ENCODE measurements at regions not wholly inside any gene's neighbourhood (a gene's known extent, or its start where the extent isn't known, plus 50 kb on each side); places are given as distances from the start of the nearest gene placed in this dataset.

DNA sequence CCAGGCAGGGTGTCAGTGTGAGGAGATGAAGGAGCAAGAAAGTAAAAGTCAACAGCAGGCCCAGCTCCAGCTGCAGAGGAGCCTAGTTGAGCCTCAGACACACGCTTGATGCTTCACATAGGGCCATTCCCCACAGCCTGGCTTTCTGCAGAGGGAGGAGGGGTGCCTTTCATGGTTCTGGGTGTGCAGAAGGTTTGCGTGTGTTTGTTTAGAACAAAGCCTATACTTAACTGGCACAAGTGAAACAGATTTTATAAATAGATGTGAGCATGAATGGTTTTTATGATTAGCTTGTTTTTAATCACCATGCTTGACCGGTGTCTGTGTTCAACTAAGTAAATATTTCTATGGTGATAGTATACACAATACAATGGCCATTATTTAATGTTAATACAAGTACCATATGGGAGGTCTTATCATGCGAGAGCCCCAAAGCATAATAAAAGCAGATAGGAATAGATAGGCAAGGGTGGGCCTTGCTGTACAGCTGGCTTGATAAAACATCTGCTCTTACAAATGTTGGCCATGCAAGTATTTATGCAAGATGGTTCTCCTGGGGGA, 290.2 kb downstream of the ETS1 start:
- no peak for DNase-seq

DNA sequence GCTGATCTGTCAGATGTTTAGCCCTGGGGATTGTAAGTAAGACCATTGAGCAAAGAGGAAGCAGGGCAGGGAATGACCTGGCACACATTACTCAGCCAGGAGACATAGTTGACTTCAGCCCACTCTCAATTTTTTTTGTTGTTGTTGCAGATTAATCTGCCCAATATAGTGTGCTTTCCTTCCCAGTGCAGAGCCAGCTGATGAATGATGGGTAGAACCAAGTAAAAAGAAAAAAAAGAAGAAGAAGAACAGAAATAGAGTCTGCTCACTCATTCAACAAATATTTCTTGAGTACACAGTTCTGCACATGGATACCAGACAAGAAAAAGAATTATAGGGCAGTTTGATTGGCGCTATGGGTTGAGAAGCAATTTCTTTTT, 292.7 kb downstream of the ETS1 start:
- DNase-seq = no peak

- no peak for DNase-seq
Measured at GRCh38 chr11:128294001-128294670, 293.2 kb downstream of the ETS1 start.

- no peak for DNase-seq
Measured at GRCh38 chr11:128291835-128292234, 295.5 kb downstream of the ETS1 start.

DNA sequence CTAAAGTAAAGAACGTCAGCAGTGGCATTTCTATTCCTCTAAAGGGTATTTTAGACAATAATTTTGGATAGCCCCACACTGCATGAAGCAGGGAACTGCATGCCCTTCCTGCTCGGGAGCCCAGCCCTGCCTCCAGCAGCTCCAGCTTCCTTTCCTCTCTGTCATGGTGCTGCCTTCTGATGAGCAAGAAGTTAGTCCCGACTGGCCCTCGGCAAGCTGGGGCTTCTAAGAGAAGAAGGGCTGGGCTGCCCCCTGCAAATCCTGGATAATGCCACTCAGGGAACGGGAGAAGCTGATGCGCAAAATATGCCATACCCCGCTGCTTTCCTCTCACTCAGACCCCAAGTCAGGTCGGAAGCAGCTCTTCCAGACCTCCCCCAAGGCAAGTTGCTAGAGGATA, 296.4 kb downstream of the ETS1 start:
- no peak for DNase-seq

DNA sequence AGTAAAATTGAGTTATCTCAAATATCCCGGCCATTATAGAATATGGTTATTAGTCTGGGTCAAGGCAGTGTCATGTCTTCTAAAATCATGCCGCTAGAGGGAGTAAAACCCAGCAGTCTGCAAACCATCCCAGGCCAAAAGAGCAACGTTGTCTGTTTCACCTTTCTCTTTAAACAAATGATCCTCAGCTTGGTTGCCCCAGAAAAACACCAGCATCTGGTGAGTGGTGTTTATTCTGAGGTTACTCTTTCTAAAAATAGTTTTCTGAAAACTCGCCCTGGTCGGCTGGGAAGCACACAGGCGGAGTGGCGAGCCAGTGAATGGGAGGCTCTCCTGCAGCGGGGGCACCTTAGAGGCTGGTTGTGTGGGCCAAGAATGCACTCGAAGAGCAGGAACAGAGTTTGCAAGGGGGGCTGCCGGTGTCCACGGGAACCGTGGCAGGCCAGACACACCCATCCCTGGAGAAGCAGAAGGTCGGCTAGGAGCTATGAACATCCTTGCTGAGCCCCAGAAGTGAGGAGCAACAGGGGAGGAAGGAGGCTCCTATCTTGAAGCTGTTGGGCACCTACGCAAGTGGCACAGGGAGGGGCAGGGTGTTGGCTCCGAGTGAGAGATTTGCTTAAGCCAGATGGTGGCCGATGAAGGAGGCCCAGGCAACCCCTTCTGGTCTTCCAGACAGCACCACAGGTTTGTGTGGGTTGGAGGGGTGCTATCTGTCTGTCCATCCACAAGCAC, 297.1 kb downstream of the ETS1 start:
- peak; percentile 6 for DNase-seq

DNA sequence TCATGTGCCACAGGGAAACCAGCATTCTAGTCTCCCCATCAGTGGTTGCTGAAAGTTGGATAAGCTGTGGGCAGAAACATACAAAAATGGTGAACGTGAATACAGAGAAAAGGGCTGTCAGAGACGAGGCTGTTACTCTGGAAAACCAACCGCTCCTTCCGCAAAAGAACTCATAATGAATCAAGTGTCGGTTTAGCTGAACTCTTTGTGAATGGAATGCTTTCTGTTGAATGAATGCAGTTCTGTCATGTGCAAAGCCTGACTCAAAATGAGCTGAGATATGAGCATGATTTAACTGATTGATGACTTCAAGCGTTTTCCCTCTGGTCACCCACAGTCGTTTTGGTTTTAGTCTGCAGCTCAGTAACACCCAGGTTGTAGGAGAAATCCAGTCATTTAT, 298.3 kb downstream of the ETS1 start:
- DNase-seq = no peak

GRCh38 chr11:128288368-128288767, 299.0 kb downstream of the ETS1 start:
- no peak for DNase-seq

DNA sequence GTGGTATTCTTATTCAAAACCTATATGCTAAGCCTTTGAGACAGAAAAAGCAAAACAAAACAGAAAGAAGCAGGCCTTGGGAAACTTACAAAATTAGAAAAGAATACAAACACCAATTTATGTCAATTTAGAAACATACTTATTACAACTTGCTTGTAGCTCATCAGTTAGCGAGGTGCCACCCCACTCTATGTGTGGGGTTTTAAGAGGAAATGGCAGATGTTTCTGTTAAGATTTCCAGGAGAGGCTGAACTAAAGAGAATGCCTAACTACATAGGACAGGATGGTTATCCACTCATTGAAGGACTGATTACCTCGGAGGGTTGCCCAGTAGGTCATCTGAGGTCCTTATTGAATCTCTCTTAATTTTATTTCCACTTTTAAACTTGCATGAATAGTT, 302.0 kb downstream of the ETS1 start:
- DNase-seq = no peak

- DNase-seq = no peak
Measured at GRCh38 chr11:128284634-128285033, 302.7 kb downstream of the ETS1 start.

GRCh38 chr11:128283451-128283850, 303.9 kb downstream of the ETS1 start:
- no peak for DNase-seq

GRCh38 chr11:128282053-128282452, 305.3 kb downstream of the ETS1 start:
- DNase-seq = no peak

- DNase-seq = no peak
Measured at GRCh38 chr11:128279866-128280265, 307.5 kb downstream of the ETS1 start.

DNA sequence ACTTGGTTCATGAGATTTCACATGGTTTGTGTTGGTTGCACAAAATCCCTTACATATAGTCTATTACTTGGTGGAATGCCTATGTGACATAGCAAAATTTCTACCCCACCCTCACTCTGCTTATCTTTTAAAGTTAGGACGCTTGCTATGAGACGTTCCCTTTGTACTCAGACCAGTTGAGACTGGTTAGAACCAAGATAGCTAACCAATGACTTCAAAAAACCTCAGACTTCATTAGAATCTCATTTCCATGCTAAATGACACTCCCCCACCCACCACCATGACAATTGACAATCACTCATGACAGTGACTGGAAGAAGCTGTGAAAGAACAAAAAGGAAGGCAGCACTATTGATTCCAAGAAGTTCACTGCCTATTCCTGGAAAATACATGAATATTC, 313.6 kb downstream of the ETS1 start:
- no peak for DNase-seq

DNA sequence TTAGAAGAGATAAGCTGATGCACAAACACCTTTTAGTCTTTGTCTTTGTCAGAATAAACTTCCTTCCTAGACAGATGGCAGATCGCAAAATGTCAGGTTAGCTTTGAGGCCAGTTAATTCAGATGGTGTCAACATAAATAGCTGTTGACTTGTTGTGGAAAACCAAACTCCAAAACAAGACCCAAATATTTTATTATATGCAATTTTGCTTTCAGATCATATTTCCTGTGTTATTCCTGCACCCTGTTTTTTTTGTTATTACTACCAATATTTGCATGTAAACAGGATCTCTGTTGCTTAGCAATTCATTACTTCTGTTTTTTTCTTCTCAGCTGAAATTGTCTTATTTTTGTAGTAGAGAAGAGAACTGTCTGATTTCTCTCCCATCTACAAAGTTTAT, 316.0 kb downstream of the ETS1 start:
- DNase-seq = no peak

- DNase-seq = no peak
Measured at GRCh38 chr11:128269466-128269865, 317.9 kb downstream of the ETS1 start.

DNA sequence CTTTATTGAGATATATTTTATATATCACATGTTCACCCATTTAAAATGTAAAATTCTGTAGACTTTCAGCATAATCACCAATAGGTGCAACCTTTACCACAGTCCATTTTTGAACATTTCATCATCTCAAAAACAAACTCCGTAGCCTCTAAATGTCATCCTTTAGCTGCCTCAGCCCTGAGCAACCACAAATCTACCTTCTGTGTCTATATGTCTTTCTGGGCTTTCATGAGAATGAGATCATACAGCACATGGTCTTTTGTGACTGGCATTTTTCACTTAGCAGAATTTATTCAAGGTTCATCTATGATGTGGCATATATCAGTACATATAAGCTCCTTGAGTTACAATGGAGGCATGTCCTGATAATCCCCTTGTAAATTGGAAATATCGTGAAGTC, 320.5 kb downstream of the ETS1 start:
- no peak for DNase-seq

- DNase-seq = no peak
Measured at GRCh38 chr11:128262463-128263345, 324.7 kb downstream of the ETS1 start.

GRCh38 chr11:128261011-128261421, 326.3 kb downstream of the ETS1 start:
- no peak for DNase-seq

DNA sequence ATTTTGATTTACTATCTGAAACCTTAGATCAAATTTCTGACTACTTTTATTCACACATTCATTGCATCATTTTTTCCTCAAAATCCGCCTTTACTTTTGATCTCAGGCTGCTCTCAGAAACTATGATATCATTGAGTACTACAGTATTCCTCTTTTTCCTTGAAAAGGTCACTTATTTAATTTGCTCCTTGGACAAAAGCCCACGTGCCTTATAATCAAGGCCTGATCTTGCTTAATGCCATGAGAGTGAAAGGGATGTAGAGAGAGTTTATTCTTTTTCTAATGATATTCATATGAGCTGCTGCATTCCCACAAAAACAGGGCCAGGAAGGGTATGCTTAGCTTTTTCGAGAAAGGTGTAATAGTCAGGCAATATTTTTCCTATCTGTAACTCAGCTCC, 327.0 kb downstream of the ETS1 start:
- DNase-seq = no peak

- no peak for DNase-seq
Measured at GRCh38 chr11:128259816-128260215, 327.5 kb downstream of the ETS1 start.

DNA sequence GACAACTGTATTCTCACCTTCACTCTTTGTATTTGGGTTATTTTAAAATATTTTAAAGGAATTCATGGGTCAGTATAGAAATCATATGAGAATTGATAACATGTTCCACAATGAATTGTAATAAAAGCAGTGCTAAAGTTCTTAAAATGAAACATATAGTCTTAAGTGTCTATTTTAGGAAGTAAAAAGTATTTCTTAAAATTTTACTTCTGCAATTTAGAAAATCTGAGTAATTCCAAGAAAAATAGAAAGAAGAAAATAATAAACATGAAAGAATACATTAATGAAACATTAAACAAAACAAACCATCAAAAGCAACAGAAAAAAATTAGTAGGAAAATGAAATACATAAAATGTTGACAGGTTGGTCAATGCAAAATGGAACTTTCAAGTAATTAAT, 332.4 kb downstream of the ETS1 start:
- no peak for DNase-seq

DNA sequence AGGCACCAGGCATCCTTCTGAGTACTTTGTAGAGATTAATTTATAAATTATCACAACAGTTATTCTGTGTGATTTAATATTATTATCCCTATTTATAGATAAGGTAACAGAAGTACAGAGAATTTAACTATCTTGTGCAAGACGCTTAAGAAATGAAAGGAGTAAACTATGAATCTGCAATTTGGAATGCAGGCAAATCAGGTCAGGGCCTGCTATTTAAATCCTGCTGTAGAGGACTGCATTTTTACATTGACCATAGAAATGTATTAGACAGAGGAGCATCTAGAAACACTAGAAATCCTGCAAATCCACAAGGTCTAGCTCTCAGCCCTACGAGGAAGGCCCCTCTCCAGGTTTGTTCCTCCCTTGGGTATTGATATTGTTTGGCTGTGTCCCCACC, 336.2 kb downstream of the ETS1 start:
- no peak for DNase-seq

DNA sequence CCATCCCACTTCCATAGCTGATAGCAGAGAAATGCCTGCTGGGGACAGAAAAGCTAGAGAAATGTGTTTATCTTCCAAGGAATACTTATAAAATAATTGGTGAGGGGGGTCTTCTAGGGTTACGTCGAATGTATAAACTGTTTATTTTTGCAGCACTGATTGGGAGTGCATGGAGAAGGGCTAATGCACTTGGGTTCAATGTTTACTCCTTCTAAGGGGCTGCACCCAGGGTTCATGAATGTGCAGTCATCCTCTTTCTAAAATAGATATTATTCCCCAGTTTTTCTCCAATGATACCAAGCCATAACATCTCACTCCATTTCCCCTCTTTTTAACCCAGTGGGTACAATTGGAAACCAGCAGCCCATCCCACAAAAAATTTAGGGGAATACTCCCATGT, 336.9 kb downstream of the ETS1 start:
- DNase-seq = no peak

Measured in NCI-H2171 treated with DMSO at 0.1 percent for 48 hours (cell line).